Brain microvascular endothelial cell (primary cell): ENCODE measurements at regions not wholly inside any gene's neighbourhood (a gene's known extent, or its start where the extent isn't known, plus 50 kb on each side); places are given as distances from the start of the nearest gene placed in this dataset.

ENCODE experiments used
- DNase-seq: peaks from one replicate; pipeline ENCODE4 v3.0.0-alpha.2; 2020
- H3K27ac ChIP-seq: fragments of 250-450 bp; sonication (Bioruptor Pico); 2 replicates; pipeline ENCODE4 v1.5.1; 2020; ENCODE audit warnings: mild to moderate bottlenecking, moderate library complexity
- H3K27me3 ChIP-seq: fragments of 250-450 bp; sonication (Bioruptor Pico); replicated peaks from 2 replicates; pipeline ENCODE4 v1.5.1; 2020; ENCODE audit warnings: mild to moderate bottlenecking
- H3K36me3 ChIP-seq: fragments of 250-450 bp; sonication (Bioruptor Pico); replicated peaks from 2 replicates; pipeline ENCODE4 v1.5.1; 2020; ENCODE audit warnings: mild to moderate bottlenecking
- H3K4me3 ChIP-seq: 2 replicates; pipeline ENCODE4 v1.5.1; 2011; ENCODE audit warnings: low read depth, mild to moderate bottlenecking, control low read depth, low read length, moderate library complexity
- CTCF ChIP-seq: IDR thresholded peaks from 2 replicates; pipeline ENCODE4 v1.5.1; 2011; ENCODE audit warnings: low read depth, mild to moderate bottlenecking, moderate library complexity, low read length, control low read depth, inconsistent platforms; ENCODE audit errors: missing control alignments
- in situ Hi-C: cut with HindIII; loops from 2 replicates; pipeline ENCODE4 v1.10.0; 2017; ENCODE audit warnings: low sequenced_read_pairs, low pct_ligation_motif_present

- DNase-seq: no peak
- Histone ChIP-seq H3K4me3 (no peak overlapping the region), H3K27me3 (no peaks in the 10 kb centered on the region), H3K36me3 (no peaks in the 10 kb centered on the region), H3K27ac (no peak overlapping the region)
- in situ Hi-C loops: no loop called here
- no peak for TF ChIP-seq CTCF
Observed at GRCh38 chr9:1964093-1964492, 51.1 kb upstream of the SMARCA2 start.
